DMS153 (cell line): ENCODE measurements at regions not wholly inside any gene's neighbourhood (a gene's known extent, or its start where the extent isn't known, plus 50 kb on each side); places are given as distances from the start of the nearest gene placed in this dataset.
"Not testable (repeated sequence)": the region's sequence is repeated elsewhere in the genome, so short reads cannot be mapped to it uniquely, and the experiment has no call there.

Experiments
- DNase-seq: peaks from one replicate; lab custom pipeline; 2025; lab: John Stamatoyannopoulos, UW

GRCh38 chr3:95167748-95168147 lies 1104.9 kb downstream of the NSUN3 start:
- DNase-seq, result no peak

GRCh38 chr3:95168526-95168925 lies 1105.7 kb downstream of the NSUN3 start:
- no peak for DNase-seq

- no peak for DNase-seq
Measured at GRCh38 chr3:95172164-95172943, 1109.5 kb downstream of the NSUN3 start.

- DNase-seq, result no peak
Measured at GRCh38 chr3:95177096-95177495, 1114.2 kb downstream of the NSUN3 start.

GRCh38 chr3:95184038-95184437 lies 1121.2 kb downstream of the NSUN3 start:
- DNase-seq, result no peak

GRCh38 chr3:95189348-95189747 lies 1126.5 kb downstream of the NSUN3 start:
- no peak for DNase-seq

GRCh38 chr3:95197661-95198060 lies 1134.8 kb downstream of the NSUN3 start:
- no peak for DNase-seq

- no peak for DNase-seq
Measured at GRCh38 chr3:95200384-95200783, 1137.5 kb downstream of the NSUN3 start.

GRCh38 chr3:95210878-95211277 lies 1148.0 kb downstream of the NSUN3 start:
- no peak for DNase-seq

- no peak for DNase-seq
Measured at GRCh38 chr3:95212117-95212516, 1149.3 kb downstream of the NSUN3 start.

GRCh38 chr3:95215437-95215957 lies 1152.6 kb downstream of the NSUN3 start:
- no peak for DNase-seq

- no peak for DNase-seq
Measured at GRCh38 chr3:95217661-95218060, 1154.8 kb downstream of the NSUN3 start.

- no peak for DNase-seq
Measured at GRCh38 chr3:95218484-95218883, 1155.6 kb downstream of the NSUN3 start.

GRCh38 chr3:95226437-95226836 lies 1163.6 kb downstream of the NSUN3 start:
- no peak for DNase-seq

GRCh38 chr3:95227092-95227491 lies 1164.2 kb downstream of the NSUN3 start:
- no peak for DNase-seq

GRCh38 chr3:95228416-95228815 lies 1165.6 kb downstream of the NSUN3 start:
- no peak for DNase-seq

GRCh38 chr3:95235916-95236315 lies 1173.1 kb downstream of the NSUN3 start:
- DNase-seq, result no peak

GRCh38 chr3:95237783-95238182 lies 1174.9 kb downstream of the NSUN3 start:
- DNase-seq, result no peak

GRCh38 chr3:95240395-95240794 lies 1177.5 kb downstream of the NSUN3 start:
- DNase-seq, result no peak

GRCh38 chr3:95241256-95241655 lies 1178.4 kb downstream of the NSUN3 start:
- not testable (repeated sequence) for DNase-seq

- DNase-seq, result no peak
Measured at GRCh38 chr3:95246413-95246812, 1183.6 kb downstream of the NSUN3 start.

- no peak for DNase-seq
Measured at GRCh38 chr3:95254061-95254460, 1191.2 kb downstream of the NSUN3 start.

GRCh38 chr3:95254758-95255157 lies 1191.9 kb downstream of the NSUN3 start:
- no peak for DNase-seq

GRCh38 chr3:95265129-95265528 lies 1202.3 kb downstream of the NSUN3 start:
- no peak for DNase-seq
